SK-N-SH treated with all-trans-retinoic acid at 6 μM for 48 hours (cell line): ENCODE measurements at regions not wholly inside any gene's neighbourhood (a gene's known extent, or its start where the extent isn't known, plus 50 kb on each side); places are given as distances from the start of the nearest gene placed in this dataset.

ENCODE experiments used
- BACH2 ChIP-seq: fragments of 250-450 bp; sonication (Bioruptor Pico); IDR thresholded peaks from 2 replicates; pipeline ENCODE4 v1.9.0; 2021; ENCODE audit warnings: mild to moderate bottlenecking, borderline replicate concordance
- CSDC2 ChIP-seq: fragments of 250-450 bp; sonication (Bioruptor Pico); IDR thresholded peaks from 2 replicates; pipeline ENCODE4 v1.5.0; 2020; ENCODE audit warnings: mild to moderate bottlenecking, moderate library complexity
- ESRRG ChIP-seq: fragments of 250-450 bp; sonication (Bioruptor Pico); IDR thresholded peaks from 2 replicates; pipeline ENCODE4 v1.6.1; 2021; ENCODE audit warnings: mild to moderate bottlenecking
- GLIS3 ChIP-seq: fragments of 250-450 bp; sonication (Bioruptor Pico); IDR thresholded peaks from 2 replicates; pipeline ENCODE4 v1.5.0; 2020; ENCODE audit warnings: mild to moderate bottlenecking, moderate library complexity
- ISL1 ChIP-seq: fragments of 250-450 bp; sonication (Bioruptor Pico); IDR thresholded peaks from 2 replicates; pipeline ENCODE4 v2.1.2; 2022; ENCODE audit warnings: mild to moderate bottlenecking, moderate library complexity
- OSR1 ChIP-seq: fragments of 250-450 bp; sonication (Bioruptor Pico); IDR thresholded peaks from 2 replicates; pipeline ENCODE4 v1.8.0; 2022; ENCODE audit warnings: moderate library complexity, mild to moderate bottlenecking, inconsistent platforms
- PPARA ChIP-seq: fragments of 250-450 bp; sonication (Bioruptor Pico); IDR thresholded peaks from 2 replicates; pipeline ENCODE4 v1.5.0; 2020; ENCODE audit warnings: mild to moderate bottlenecking, borderline replicate concordance
- RARB ChIP-seq: fragments of 250-450 bp; sonication (Bioruptor Pico); IDR thresholded peaks from 2 replicates; pipeline ENCODE4 v1.8.0; 2021; ENCODE audit warnings: mild to moderate bottlenecking, moderate library complexity
- SNAI2 ChIP-seq: fragments of 250-450 bp; sonication (Bioruptor Pico); IDR thresholded peaks from 2 replicates; pipeline ENCODE4 v1.5.0; 2020; ENCODE audit warnings: mild to moderate bottlenecking, moderate library complexity
- ZC3H10 ChIP-seq: fragments of 250-450 bp; sonication (Bioruptor Pico); IDR thresholded peaks from 2 replicates; pipeline ENCODE4 v1.5.1; 2021; ENCODE audit warnings: mild to moderate bottlenecking, moderate library complexity
- ZNF565 ChIP-seq: fragments of 450-650 bp; formaldehyde crosslinking; conservative IDR thresholded peaks from 2 replicates; pipeline ENCODE4 v1.5.0; 2020; ENCODE audit warnings: low read depth, mild to moderate bottlenecking, moderate library complexity
- TF ChIP-seq, protein P1 (sequence below): fragments of 250-450 bp; sonication (Bioruptor Pico); IDR thresholded peaks from 2 replicates; pipeline ENCODE4 v1.8.0; 2020; ENCODE audit warnings: mild to moderate bottlenecking, moderate library complexity, borderline replicate concordance
- TF ChIP-seq, protein P2 (sequence below): fragments of 250-450 bp; sonication (Bioruptor Pico); IDR thresholded peaks from 2 replicates; pipeline ENCODE4 v1.5.0; 2020; ENCODE audit warnings: mild to moderate bottlenecking, moderate library complexity

DNA sequence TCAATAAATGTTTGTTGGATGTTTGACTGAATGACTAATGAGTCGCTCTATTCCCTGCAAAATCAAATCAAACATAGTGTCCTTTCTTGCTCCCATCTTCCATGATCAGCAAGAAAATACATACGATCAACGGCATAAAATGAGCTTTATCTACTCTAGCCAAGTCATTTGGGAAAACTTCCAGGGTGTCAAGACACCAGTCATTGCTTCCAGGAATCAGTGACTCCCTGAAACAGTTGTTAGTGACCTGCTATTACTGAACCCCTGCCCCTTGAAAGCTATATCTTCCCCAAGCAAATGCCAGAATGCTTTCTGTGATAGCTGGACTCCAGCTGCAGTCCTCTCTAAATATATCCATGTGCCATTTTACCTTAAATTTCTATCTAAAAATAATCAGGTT, 169.5 kb upstream of the SSTR1 start:
- TF ChIP-seq, protein P1, sequence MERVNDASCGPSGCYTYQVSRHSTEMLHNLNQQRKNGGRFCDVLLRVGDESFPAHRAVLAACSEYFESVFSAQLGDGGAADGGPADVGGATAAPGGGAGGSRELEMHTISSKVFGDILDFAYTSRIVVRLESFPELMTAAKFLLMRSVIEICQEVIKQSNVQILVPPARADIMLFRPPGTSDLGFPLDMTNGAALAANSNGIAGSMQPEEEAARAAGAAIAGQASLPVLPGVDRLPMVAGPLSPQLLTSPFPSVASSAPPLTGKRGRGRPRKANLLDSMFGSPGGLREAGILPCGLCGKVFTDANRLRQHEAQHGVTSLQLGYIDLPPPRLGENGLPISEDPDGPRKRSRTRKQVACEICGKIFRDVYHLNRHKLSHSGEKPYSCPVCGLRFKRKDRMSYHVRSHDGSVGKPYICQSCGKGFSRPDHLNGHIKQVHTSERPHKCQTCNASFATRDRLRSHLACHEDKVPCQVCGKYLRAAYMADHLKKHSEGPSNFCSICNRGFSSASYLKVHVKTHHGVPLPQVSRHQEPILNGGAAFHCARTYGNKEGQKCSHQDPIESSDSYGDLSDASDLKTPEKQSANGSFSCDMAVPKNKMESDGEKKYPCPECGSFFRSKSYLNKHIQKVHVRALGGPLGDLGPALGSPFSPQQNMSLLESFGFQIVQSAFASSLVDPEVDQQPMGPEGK (CRISPR knock-in tag) = no peak
- TF ChIP-seq RARB = no peak
- no peak for TF ChIP-seq OSR1 (CRISPR knock-in tag)
- no peak for TF ChIP-seq GLIS3 (CRISPR knock-in tag)
- TF ChIP-seq, protein P2, sequence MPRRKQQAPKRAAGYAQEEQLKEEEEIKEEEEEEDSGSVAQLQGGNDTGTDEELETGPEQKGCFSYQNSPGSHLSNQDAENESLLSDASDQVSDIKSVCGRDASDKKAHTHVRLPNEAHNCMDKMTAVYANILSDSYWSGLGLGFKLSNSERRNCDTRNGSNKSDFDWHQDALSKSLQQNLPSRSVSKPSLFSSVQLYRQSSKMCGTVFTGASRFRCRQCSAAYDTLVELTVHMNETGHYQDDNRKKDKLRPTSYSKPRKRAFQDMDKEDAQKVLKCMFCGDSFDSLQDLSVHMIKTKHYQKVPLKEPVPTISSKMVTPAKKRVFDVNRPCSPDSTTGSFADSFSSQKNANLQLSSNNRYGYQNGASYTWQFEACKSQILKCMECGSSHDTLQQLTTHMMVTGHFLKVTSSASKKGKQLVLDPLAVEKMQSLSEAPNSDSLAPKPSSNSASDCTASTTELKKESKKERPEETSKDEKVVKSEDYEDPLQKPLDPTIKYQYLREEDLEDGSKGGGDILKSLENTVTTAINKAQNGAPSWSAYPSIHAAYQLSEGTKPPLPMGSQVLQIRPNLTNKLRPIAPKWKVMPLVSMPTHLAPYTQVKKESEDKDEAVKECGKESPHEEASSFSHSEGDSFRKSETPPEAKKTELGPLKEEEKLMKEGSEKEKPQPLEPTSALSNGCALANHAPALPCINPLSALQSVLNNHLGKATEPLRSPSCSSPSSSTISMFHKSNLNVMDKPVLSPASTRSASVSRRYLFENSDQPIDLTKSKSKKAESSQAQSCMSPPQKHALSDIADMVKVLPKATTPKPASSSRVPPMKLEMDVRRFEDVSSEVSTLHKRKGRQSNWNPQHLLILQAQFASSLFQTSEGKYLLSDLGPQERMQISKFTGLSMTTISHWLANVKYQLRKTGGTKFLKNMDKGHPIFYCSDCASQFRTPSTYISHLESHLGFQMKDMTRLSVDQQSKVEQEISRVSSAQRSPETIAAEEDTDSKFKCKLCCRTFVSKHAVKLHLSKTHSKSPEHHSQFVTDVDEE (CRISPR knock-in tag) = no peak
- no peak for TF ChIP-seq ISL1
- no peak for TF ChIP-seq ESRRG (CRISPR knock-in tag)
- no peak for TF ChIP-seq ZNF565 (CRISPR knock-in tag)
- TF ChIP-seq SNAI2 = no peak
- TF ChIP-seq PPARA (CRISPR knock-in tag) = no peak
- no peak for TF ChIP-seq BACH2 (CRISPR knock-in tag)
- no peak for TF ChIP-seq CSDC2 (CRISPR knock-in tag)
- no peak for TF ChIP-seq ZC3H10 (CRISPR knock-in tag)
